Neural progenitor cell (in vitro differentiated cells): ENCODE measurements at regions not wholly inside any gene's neighbourhood (a gene's known extent, or its start where the extent isn't known, plus 50 kb on each side); places are given as distances from the start of the nearest gene placed in this dataset.

Source experiments
- DNase-seq: peaks from one replicate; pipeline ENCODE4 v3.0.0-alpha.2; 2016; ENCODE audit warnings: low spot score
- H2AFZ ChIP-seq: fragments of 200-600 bp; sonication (generic); replicated peaks from 2 replicates; pipeline ENCODE4 v1.6.1; 2016; ENCODE audit warnings: antibody characterized with exemption
- H3F3A ChIP-seq: fragments of 200-600 bp; sonication (generic); 2 replicates; pipeline ENCODE4 v1.6.1; 2016; ENCODE audit warnings: antibody characterized with exemption, low read depth
- H3K27ac ChIP-seq: fragments of 200-600 bp; sonication (generic); 2 replicates; pipeline ENCODE4 v1.5.1; 2016; ENCODE audit warnings: mild to moderate bottlenecking
- H3K27me3 ChIP-seq: fragments of 200-600 bp; sonication (generic); 2 replicates; pipeline ENCODE4 v1.6.1; 2016; ENCODE audit warnings: mild to moderate bottlenecking, moderate library complexity
- H3K36me3 ChIP-seq: fragments of 200-600 bp; sonication (generic); 2 replicates; pipeline ENCODE4 v1.5.1; 2016
- H3K4me1 ChIP-seq: fragments of 200-600 bp; sonication (generic); 2 replicates; pipeline ENCODE4 v1.6.1; 2016; ENCODE audit warnings: mixed run types
- H3K4me2 ChIP-seq: fragments of 200-600 bp; sonication (generic); 2 replicates; pipeline ENCODE4 v1.6.1; 2016
- H3K4me3 ChIP-seq: fragments of 200-600 bp; sonication (generic); 2 replicates; pipeline ENCODE4 v1.5.1; 2016
- H3K79me2 ChIP-seq: fragments of 200-600 bp; sonication (generic); 2 replicates; pipeline ENCODE4 v1.6.1; 2016; ENCODE audit warnings: low read depth
- H3K9ac ChIP-seq: fragments of 200-600 bp; sonication (generic); 2 replicates; pipeline ENCODE4 v1.6.1; 2016
- H3K9me3 ChIP-seq: fragments of 200-600 bp; sonication (generic); 2 replicates; pipeline ENCODE4 v1.5.1; 2016; ENCODE audit warnings: low read depth
- H4K20me1 ChIP-seq: fragments of 200-600 bp; sonication (generic); 2 replicates; pipeline ENCODE4 v1.6.1; 2016; ENCODE audit warnings: low read depth
- H3K27ac Mint-ChIP-seq: 3 replicates; pipeline ENCODE4 v1.8.0; 2021; ENCODE audit warnings: mixed read lengths
- H3K27me3 Mint-ChIP-seq: 2 replicates; pipeline ENCODE4 v1.8.0; 2022; ENCODE audit warnings: low read depth, mild to moderate bottlenecking, inconsistent platforms, moderate library complexity, mixed read lengths; ENCODE audit not compliant: insufficient read depth
- H3K36me3 Mint-ChIP-seq: 3 replicates; pipeline ENCODE4 v1.8.0; 2021; ENCODE audit warnings: mixed read lengths
- H3K4me1 Mint-ChIP-seq: 3 replicates; pipeline ENCODE4 v1.8.0; 2021; ENCODE audit warnings: mixed read lengths
- H3K4me3 Mint-ChIP-seq: 3 replicates; pipeline ENCODE4 v1.8.0; 2021; ENCODE audit warnings: mild to moderate bottlenecking, moderate library complexity, mixed read lengths
- H3K9me3 Mint-ChIP-seq: 3 replicates; pipeline ENCODE4 v1.8.0; 2020; ENCODE audit warnings: mixed read lengths
- EZH2 ChIP-seq: fragments of 200-600 bp; sonication (generic); IDR thresholded peaks from 2 replicates; pipeline ENCODE4 v1.6.1; 2017; ENCODE audit warnings: antibody characterized with exemption, mild to moderate bottlenecking, moderate library complexity
- EZH2phosphoT487 ChIP-seq: fragments of 200-600 bp; sonication (generic); IDR thresholded peaks from 2 replicates; pipeline ENCODE4 v1.6.1; 2017; ENCODE audit warnings: antibody characterized with exemption
- TF ChIP-seq, protein P1 (sequence below): fragments of 200-600 bp; sonication (generic); IDR thresholded peaks from 2 replicates; pipeline ENCODE4 v1.5.1; 2017; ENCODE audit warnings: antibody characterized with exemption, mild to moderate bottlenecking

DNA sequence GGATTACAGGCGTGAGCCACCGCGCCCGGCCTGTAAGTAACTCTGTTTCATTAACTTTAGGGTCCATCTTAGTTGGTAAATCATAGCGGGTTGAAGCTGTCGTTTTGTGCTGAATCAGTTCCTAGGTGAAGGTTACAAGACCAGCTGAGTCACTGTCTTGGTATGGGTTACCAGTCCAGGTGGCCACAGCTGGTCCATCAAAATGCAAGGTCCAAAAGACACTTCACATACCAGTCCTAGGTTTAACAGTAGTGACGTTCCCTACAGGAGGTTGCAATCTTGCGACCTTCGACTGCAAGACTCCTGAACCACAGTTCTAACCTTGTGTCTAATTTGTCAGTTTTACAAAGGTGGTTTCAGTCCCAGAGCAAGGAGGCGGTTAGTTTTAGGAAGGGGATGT lies 160.1 kb upstream of the ATP10A start:
- Histone ChIP-seq H3K9me3 (no peaks in the 10 kb centered on the region), H3K4me2 (no peak overlapping the region), H3K79me2 (no peaks in the 10 kb centered on the region), H4K20me1 (no peaks in the 10 kb centered on the region), H3K27me3 (no peaks in the 10 kb centered on the region), H3K36me3 (no peaks in the 10 kb centered on the region), H2AFZ (no peak overlapping the region), H3F3A (no peaks in the 10 kb centered on the region), H3K9ac (no peak overlapping the region), H3K4me3 (no peak overlapping the region), H3K27ac (no peak overlapping the region), H3K4me1 (peaks cover 1% of the 10 kb centered on the region)
- H3K9me3 Mint-ChIP-seq: no peaks in the 10 kb centered on the region
- TF ChIP-seq EZH2 (no peak), EZH2phosphoT487 (no peak)
- TF ChIP-seq, protein P1, sequence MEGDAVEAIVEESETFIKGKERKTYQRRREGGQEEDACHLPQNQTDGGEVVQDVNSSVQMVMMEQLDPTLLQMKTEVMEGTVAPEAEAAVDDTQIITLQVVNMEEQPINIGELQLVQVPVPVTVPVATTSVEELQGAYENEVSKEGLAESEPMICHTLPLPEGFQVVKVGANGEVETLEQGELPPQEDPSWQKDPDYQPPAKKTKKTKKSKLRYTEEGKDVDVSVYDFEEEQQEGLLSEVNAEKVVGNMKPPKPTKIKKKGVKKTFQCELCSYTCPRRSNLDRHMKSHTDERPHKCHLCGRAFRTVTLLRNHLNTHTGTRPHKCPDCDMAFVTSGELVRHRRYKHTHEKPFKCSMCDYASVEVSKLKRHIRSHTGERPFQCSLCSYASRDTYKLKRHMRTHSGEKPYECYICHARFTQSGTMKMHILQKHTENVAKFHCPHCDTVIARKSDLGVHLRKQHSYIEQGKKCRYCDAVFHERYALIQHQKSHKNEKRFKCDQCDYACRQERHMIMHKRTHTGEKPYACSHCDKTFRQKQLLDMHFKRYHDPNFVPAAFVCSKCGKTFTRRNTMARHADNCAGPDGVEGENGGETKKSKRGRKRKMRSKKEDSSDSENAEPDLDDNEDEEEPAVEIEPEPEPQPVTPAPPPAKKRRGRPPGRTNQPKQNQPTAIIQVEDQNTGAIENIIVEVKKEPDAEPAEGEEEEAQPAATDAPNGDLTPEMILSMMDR: no peak
- no peaks in the 10 kb centered on the region for H3K36me3 Mint-ChIP-seq
- H3K4me3 Mint-ChIP-seq: no peak overlapping the region
- peaks cover 5% of the 10 kb centered on the region for H3K27me3 Mint-ChIP-seq
- H3K4me1 Mint-ChIP-seq: no peaks in the 10 kb centered on the region
- H3K27ac Mint-ChIP-seq: no peak overlapping the region
- DNase-seq: no peak

DNA sequence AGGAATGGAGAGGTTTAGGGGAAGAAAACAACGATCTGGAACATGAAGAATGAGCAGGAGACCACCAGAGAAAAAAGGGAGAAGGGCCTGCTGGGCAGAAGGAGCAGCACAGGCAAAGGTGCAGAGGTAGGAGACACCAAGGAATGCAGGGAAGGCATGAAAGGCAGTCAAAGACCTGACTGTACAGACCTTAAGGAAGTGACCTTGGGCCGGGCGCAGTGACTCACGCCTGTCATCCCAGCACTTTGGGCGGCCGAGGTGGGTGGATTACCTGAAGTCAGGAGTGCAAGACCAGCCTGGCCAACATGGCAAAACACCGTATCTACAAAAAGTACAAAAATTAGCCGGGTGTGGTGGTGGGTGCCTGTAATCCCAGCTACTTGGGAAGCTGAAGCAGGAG lies 157.7 kb upstream of the ATP10A start:
- no peak for DNase-seq
- Histone ChIP-seq H3K27ac (no peak overlapping the region), H3K4me2 (no peak overlapping the region), H3K9me3 (no peaks in the 10 kb centered on the region), H3K27me3 (no peaks in the 10 kb centered on the region), H3K9ac (no peak overlapping the region), H3K79me2 (no peaks in the 10 kb centered on the region), H3K4me3 (no peak overlapping the region), H4K20me1 (no peaks in the 10 kb centered on the region), H2AFZ (no peak overlapping the region), H3F3A (no peaks in the 10 kb centered on the region), H3K4me1 (peaks cover 2% of the 10 kb centered on the region), H3K36me3 (no peaks in the 10 kb centered on the region)
- peaks cover 4% of the 10 kb centered on the region for H3K4me1 Mint-ChIP-seq
- peaks cover 9% of the 10 kb centered on the region for H3K27me3 Mint-ChIP-seq
- H3K4me3 Mint-ChIP-seq: no peak overlapping the region
- TF ChIP-seq EZH2 (no peak), EZH2phosphoT487 (no peak)
- TF ChIP-seq, protein P1: no peak
- H3K9me3 Mint-ChIP-seq: no peaks in the 10 kb centered on the region
- H3K36me3 Mint-ChIP-seq: no peaks in the 10 kb centered on the region
- no peak overlapping the region for H3K27ac Mint-ChIP-seq

GRCh38 chr15:26017665-26018064 lies 154.5 kb upstream of the ATP10A start:
- Histone ChIP-seq H3K27ac (no peak overlapping the region), H3F3A (no peaks in the 10 kb centered on the region), H3K79me2 (no peaks in the 10 kb centered on the region), H3K9ac (no peak overlapping the region), H4K20me1 (no peaks in the 10 kb centered on the region), H3K9me3 (no peaks in the 10 kb centered on the region), H3K4me3 (no peak overlapping the region), H3K4me1 (peaks cover 4% of the 10 kb centered on the region), H3K27me3 (no peaks in the 10 kb centered on the region), H3K4me2 (no peak overlapping the region), H2AFZ (no peak overlapping the region), H3K36me3 (no peaks in the 10 kb centered on the region)
- no peaks in the 10 kb centered on the region for H3K36me3 Mint-ChIP-seq
- no peaks in the 10 kb centered on the region for H3K9me3 Mint-ChIP-seq
- H3K4me3 Mint-ChIP-seq: no peak overlapping the region
- H3K27ac Mint-ChIP-seq: no peak overlapping the region
- no peak for DNase-seq
- no peak for TF ChIP-seq EZH2
- TF ChIP-seq, protein P1: no peak
- TF ChIP-seq EZH2phosphoT487: no peak
- H3K4me1 Mint-ChIP-seq: peaks cover 10% of the 10 kb centered on the region
- H3K27me3 Mint-ChIP-seq: peaks cover 9% of the 10 kb centered on the region
